ENCODE measurements at regions not wholly inside any gene's neighbourhood (a gene's known extent, or its start where the extent isn't known, plus 50 kb on each side); places are given as distances from the start of the nearest gene placed in this dataset.

GRCh38 chr3:39750712-39751111 lies 58.7 kb upstream of the MYRIP start:
- TF ChIP-seq CTCF (IDR thresholded peaks at IDR 0.05; ENCODE audit: borderline replicate concordance, insufficient read depth, low read depth, low read length) = no peak
- no peak overlapping the region for H3K4me3 ChIP-seq (ENCODE audit: low read depth, low read length)

- H3K4me3 ChIP-seq (ENCODE audit: low read depth, low read length) = no peak overlapping the region
- TF ChIP-seq CTCF (IDR thresholded peaks at IDR 0.05; ENCODE audit: borderline replicate concordance, insufficient read depth, low read depth, low read length) = no peak
Observed at GRCh38 chr3:39751286-39751685, 58.1 kb upstream of the MYRIP start.

GRCh38 chr3:39752019-39752637 lies 57.3 kb upstream of the MYRIP start:
- no peak for TF ChIP-seq CTCF (IDR thresholded peaks at IDR 0.05; ENCODE audit: borderline replicate concordance, insufficient read depth, low read depth, low read length)
- no peak overlapping the region for H3K4me3 ChIP-seq (ENCODE audit: low read depth, low read length)

GRCh38 chr3:39752751-39753150 lies 56.7 kb upstream of the MYRIP start:
- H3K4me3 ChIP-seq (ENCODE audit: low read depth, low read length) = no peak overlapping the region
- TF ChIP-seq CTCF (IDR thresholded peaks at IDR 0.05; ENCODE audit: borderline replicate concordance, insufficient read depth, low read depth, low read length) = no peak

- no peak for TF ChIP-seq CTCF (IDR thresholded peaks at IDR 0.05; ENCODE audit: borderline replicate concordance, insufficient read depth, low read depth, low read length)
Observed at GRCh38 chr3:39753391-39753790, 56.0 kb upstream of the MYRIP start.

GRCh38 chr3:39754549-39754948 lies 54.9 kb upstream of the MYRIP start:
- no peak for TF ChIP-seq CTCF (IDR thresholded peaks at IDR 0.05; ENCODE audit: borderline replicate concordance, insufficient read depth, low read depth, low read length)
- H3K4me3 ChIP-seq (ENCODE audit: low read depth, low read length) = no peak overlapping the region

More at GRCh38 chr3:39753391-39753790, 56.0 kb upstream of the MYRIP start:
- H3K4me3 ChIP-seq (ENCODE audit: low read depth, low read length) = no peak overlapping the region

- TF ChIP-seq CTCF (IDR thresholded peaks at IDR 0.05; ENCODE audit: borderline replicate concordance, insufficient read depth, low read depth, low read length) = no peak
- no peak overlapping the region for H3K4me3 ChIP-seq (ENCODE audit: low read depth, low read length)
Observed at GRCh38 chr3:39755100-39755499, 54.3 kb upstream of the MYRIP start.
